GM20000 (cell line): ENCODE measurements at regions not wholly inside any gene's neighbourhood (a gene's known extent, or its start where the extent isn't known, plus 50 kb on each side); places are given as distances from the start of the nearest gene placed in this dataset.
"Not testable (repeated sequence)": the region's sequence is repeated elsewhere in the genome, so short reads cannot be mapped to it uniquely, and the experiment has no call there.

Experiments
- DNase-seq: peaks from one replicate; pipeline ENCODE4 v3.0.0; 2012; ENCODE audit warnings: low spot score
- TF ChIP-seq, protein P1 (sequence below): IDR thresholded peaks from 2 replicates; pipeline ENCODE4 v1.5.1; 2012; ENCODE audit warnings: mild to moderate bottlenecking, control low read depth; ENCODE audit errors: extremely low read depth, missing control alignments

DNA sequence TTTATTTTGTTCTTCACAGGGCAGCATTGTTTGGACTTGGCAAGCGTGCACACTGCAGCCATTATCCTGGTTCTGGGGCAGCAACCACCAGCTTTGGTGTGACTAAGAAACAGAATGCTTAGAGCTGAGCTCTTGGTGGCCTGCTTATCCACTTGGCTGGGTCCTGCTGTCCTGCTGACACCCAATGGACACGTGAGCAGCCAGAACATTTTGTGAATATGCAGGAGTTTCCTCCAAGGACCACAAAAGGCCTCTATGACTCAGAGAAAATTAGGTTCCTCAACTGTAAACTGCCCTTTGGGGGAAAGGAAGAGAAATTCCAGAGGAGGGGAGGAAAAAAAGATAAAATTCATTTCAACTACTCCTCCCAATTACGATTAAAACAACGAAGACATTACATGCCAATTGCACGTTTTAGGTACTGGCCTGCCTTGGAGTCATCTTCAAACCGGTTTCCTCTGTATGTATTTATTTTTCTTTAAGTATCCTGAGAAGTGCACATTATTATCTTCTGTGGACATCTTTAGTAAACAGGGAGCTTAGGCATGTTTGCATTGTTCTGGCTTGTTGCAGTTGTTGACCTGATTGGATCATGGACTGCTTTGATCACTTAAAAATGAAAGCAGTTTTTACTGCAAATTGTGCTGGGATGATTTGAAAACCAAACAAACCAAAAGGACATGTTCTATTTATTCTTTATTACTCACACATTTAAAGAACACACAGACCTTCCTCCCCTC is 82.3 kb upstream of the TLE4 start:
- TF ChIP-seq, protein P1, sequence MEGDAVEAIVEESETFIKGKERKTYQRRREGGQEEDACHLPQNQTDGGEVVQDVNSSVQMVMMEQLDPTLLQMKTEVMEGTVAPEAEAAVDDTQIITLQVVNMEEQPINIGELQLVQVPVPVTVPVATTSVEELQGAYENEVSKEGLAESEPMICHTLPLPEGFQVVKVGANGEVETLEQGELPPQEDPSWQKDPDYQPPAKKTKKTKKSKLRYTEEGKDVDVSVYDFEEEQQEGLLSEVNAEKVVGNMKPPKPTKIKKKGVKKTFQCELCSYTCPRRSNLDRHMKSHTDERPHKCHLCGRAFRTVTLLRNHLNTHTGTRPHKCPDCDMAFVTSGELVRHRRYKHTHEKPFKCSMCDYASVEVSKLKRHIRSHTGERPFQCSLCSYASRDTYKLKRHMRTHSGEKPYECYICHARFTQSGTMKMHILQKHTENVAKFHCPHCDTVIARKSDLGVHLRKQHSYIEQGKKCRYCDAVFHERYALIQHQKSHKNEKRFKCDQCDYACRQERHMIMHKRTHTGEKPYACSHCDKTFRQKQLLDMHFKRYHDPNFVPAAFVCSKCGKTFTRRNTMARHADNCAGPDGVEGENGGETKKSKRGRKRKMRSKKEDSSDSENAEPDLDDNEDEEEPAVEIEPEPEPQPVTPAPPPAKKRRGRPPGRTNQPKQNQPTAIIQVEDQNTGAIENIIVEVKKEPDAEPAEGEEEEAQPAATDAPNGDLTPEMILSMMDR, result no peak
- no peak for DNase-seq

DNA sequence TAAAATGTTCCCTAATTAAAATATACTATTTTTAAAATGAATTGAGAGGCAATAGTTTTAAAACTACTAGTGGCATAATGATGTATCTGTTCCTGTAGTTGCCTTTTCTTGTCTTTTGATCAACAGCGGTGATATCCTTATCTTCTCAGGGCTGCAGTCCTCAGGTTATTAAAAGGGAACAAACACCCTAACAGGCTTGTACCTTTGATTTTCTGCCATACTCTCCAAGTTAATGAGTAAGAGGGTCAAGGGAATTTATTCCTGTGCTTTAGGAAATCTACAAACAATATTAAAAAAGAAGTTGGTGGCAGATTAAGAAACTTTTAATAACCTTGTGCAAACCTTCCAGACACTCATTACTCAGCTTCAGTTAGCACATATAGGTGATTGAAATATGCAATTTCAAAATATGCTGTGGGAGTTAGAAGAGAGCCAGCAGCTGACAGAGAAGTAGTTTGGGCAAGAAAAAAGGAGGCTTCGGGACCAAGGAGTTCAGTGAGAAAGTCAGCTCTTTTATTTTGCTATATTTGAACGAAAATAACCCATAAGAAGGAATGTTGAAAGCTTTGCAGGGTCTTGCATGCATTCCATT is 81.0 kb upstream of the TLE4 start:
- TF ChIP-seq, protein P1, result no peak
- no peak for DNase-seq

DNA sequence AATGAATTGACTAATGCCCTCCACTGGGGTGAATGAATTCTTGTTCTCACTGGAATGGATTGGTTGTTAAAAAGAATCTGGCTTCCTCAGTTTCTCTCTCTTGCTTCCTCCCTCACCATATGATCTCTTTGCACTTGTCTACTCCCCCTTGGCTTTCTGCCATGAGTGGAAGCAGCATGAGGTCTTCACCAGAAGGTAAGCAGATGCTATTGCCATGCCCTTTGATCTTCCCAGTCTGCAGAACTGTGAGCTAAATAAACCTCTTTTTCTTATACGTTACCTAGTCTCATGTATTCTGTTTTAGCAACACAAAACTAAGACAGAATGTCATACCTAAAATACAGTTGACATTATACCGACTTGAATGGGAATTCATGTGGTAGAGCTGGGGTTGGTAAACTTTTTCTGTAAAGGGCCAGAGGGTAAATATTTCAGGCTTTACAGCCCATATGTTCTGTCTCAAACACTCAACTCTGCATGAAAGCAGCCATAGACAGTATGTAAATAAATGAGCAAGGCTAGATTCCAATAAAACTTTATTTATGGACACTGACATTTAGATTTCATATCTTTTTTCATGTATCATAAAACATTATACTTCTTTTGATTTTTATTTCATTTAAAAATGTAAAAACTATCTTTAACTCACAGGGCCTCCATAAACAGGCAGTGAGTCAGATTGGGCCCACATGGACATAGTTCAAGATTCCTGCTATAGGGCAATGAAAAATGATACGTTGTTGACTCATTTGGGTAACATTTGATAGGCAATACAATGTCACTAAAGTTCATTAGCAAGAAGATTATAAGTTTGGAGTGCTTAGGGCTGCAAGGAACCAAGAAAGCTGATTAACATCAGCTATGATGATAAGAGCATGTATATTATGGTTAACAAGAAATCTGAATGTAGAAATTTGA is 79.4 kb upstream of the TLE4 start:
- TF ChIP-seq, protein P1, result no peak
- DNase-seq, result no peak

DNA sequence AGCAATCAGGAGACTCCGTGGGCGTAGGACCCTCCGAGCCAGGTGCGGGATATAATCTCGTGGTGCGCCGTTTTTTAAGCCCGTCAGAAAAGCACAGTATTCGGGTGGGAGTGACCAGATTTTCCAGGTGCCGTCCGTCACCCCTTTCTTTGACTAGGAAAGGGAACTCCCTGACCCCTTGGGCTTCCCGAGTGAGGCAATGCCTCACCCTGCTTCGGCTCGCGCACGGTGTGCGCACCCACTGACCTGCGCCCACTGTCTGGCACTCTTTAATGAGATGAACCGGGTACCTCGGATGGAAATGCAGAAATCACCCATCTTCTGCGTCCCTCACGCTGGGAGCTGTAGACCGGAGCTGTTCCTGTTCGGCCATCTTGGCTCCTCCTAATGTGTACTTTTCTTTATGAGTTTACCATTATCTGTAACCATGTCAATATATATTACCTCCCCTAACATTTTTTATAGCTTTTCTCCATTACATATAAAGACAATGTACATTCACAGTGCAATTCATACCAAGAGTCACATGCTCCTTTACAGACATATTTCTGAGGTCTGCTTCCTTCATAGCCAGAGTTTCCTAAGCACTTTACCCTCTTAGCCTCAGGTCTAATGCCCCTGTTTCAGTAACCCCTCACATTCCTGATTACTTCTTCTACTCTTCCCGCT is 71.4 kb upstream of the TLE4 start:
- DNase-seq, result not testable (repeated sequence)

DNA sequence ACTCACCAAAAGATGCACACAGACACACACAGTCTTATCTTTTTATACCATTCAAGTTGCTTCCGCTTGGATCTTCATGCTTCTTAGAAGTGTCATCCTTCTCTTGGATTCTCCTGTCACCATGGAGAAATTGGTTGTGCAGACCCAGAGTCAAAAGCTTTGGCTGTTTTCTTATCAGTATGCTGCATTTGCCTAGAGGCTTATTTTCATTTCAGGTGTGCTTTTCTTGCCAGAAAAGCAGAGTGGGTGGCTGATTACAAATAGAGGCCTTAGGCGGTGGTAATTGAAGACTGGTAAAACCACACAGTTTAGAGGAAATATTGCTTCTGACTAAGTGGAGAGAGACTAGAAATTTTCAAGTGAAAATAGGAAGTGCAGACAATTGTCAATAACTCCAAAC is 70.2 kb upstream of the TLE4 start:
- TF ChIP-seq, protein P1, result no peak
- DNase-seq, result no peak

DNA sequence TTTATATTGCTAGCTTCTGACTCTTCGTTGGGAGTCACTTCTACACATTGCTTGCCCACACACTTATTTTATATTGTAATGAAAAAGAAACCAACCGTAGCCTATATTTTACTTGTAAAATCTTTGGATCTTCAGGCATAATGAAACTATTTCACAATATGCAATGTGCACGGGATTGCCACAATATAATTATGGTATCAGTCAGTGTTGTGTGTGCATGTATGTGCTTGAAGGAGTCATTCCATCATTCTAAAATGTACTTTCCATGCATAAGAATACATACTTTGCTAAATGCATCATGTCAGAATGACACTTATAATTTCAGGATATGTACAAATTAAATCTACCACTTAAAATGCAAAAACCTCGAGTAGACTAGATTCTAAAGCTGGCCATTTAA is 64.0 kb upstream of the TLE4 start:
- DNase-seq, result no peak
- TF ChIP-seq, protein P1, result no peak

DNA sequence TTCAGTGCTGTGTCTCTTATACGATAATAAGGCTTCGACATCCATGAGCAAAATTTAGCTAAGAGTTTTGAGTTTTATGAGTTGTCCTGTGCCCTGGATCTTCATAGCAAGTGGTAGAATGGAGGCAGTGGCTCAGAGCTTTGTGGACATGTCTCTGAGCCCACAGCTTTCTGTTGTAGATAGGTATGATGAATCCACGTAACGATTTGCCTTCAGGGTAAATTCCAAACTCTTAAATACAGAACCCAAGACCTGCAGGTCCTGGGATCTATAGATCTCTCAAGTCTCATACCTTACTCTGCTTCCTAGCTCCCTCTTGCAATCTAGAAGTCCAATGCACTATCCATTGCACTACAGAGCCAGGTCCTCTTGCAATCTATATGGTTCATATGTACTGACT is 59.5 kb upstream of the TLE4 start:
- no peak for DNase-seq
- TF ChIP-seq, protein P1, result no peak
